ENCODE measurements at regions not wholly inside any gene's neighbourhood (a gene's known extent, or its start where the extent isn't known, plus 50 kb on each side); places are given as distances from the start of the nearest gene placed in this dataset.

- DNase-seq (ENCODE audit: low read depth in 4 of 4, low spot score in 3 of 4): no peak
Measured at GRCh38 chr14:29030970-29031369, 264.4 kb downstream of the FOXG1 start.

- no peak for DNase-seq (ENCODE audit: low read depth in 4 of 4, low spot score in 3 of 4)
Measured at GRCh38 chr14:29035134-29035533, 268.5 kb downstream of the FOXG1 start.

- no peak for DNase-seq (ENCODE audit: low read depth in 4 of 4, low spot score in 3 of 4)
Measured at GRCh38 chr14:29037411-29037810, 270.8 kb downstream of the FOXG1 start.

GRCh38 chr14:29039171-29039570, 272.6 kb downstream of the FOXG1 start:
- DNase-seq (ENCODE audit: low read depth in 4 of 4, low spot score in 3 of 4): no peak

GRCh38 chr14:29042551-29042950, 276.0 kb downstream of the FOXG1 start:
- no peak for DNase-seq (ENCODE audit: low read depth in 4 of 4, low spot score in 3 of 4)

GRCh38 chr14:29043737-29044136, 277.1 kb downstream of the FOXG1 start:
- DNase-seq (ENCODE audit: low read depth in 4 of 4, low spot score in 3 of 4): no peak

GRCh38 chr14:29045237-29045636, 278.6 kb downstream of the FOXG1 start:
- DNase-seq (ENCODE audit: low read depth in 4 of 4, low spot score in 3 of 4): no peak

GRCh38 chr14:29054119-29054518, 287.5 kb downstream of the FOXG1 start:
- DNase-seq (ENCODE audit: low read depth in 4 of 4, low spot score in 3 of 4): no peak

GRCh38 chr14:29056041-29056566, 289.5 kb downstream of the FOXG1 start:
- DNase-seq (ENCODE audit: low read depth in 4 of 4, low spot score in 3 of 4): no peak

- DNase-seq (ENCODE audit: low read depth in 4 of 4, low spot score in 3 of 4): no peak
Measured at GRCh38 chr14:29061702-29062101, 295.1 kb downstream of the FOXG1 start.

- no peak for DNase-seq (ENCODE audit: low read depth in 4 of 4, low spot score in 3 of 4)
Measured at GRCh38 chr14:29062466-29062865, 295.9 kb downstream of the FOXG1 start.

- DNase-seq (ENCODE audit: low read depth in 4 of 4, low spot score in 3 of 4): no peak
Measured at GRCh38 chr14:29062976-29063375, 296.4 kb downstream of the FOXG1 start.

GRCh38 chr14:29064305-29064900, 297.8 kb downstream of the FOXG1 start:
- DNase-seq (ENCODE audit: low read depth in 4 of 4, low spot score in 3 of 4): no peak

GRCh38 chr14:29069228-29069627, 302.6 kb downstream of the FOXG1 start:
- DNase-seq (ENCODE audit: low read depth in 4 of 4, low spot score in 3 of 4): no peak

GRCh38 chr14:29075761-29076160, 309.2 kb downstream of the FOXG1 start:
- DNase-seq (ENCODE audit: low read depth in 4 of 4, low spot score in 3 of 4): no peak

- no peak for DNase-seq (ENCODE audit: low read depth in 4 of 4, low spot score in 3 of 4)
Measured at GRCh38 chr14:29077916-29078315, 311.3 kb downstream of the FOXG1 start.

GRCh38 chr14:29078810-29079522, 312.4 kb downstream of the FOXG1 start:
- no peak for DNase-seq (ENCODE audit: low read depth in 4 of 4, low spot score in 3 of 4)

GRCh38 chr14:29085546-29085945, 319.0 kb downstream of the FOXG1 start:
- no peak for DNase-seq (ENCODE audit: low read depth in 4 of 4, low spot score in 3 of 4)

GRCh38 chr14:29089849-29090248, 323.3 kb downstream of the FOXG1 start:
- DNase-seq (ENCODE audit: low read depth in 4 of 4, low spot score in 3 of 4): no peak

GRCh38 chr14:29092121-29092520, 325.5 kb downstream of the FOXG1 start:
- DNase-seq (ENCODE audit: low read depth in 4 of 4, low spot score in 3 of 4): no peak

GRCh38 chr14:29097476-29097875, 330.9 kb downstream of the FOXG1 start:
- DNase-seq (ENCODE audit: low read depth in 4 of 4, low spot score in 3 of 4): no peak

- DNase-seq (ENCODE audit: low read depth in 4 of 4, low spot score in 3 of 4): no peak
Measured at GRCh38 chr14:29098656-29099055, 332.1 kb downstream of the FOXG1 start.

All from left renal pelvis (tissue), 4 donors.